LNCaP clone FGC (cell line): ENCODE measurements at regions not wholly inside any gene's neighbourhood (a gene's known extent, or its start where the extent isn't known, plus 50 kb on each side); places are given as distances from the start of the nearest gene placed in this dataset.

Source experiments
- DNase-seq: peaks from one replicate; pipeline ENCODE4 v3.0.0-alpha.2; 2011; ENCODE audit warnings: low read depth
- H3K4me3 ChIP-seq: 2 replicates; pipeline ENCODE4 v1.5.1; 2011; ENCODE audit warnings: mild to moderate bottlenecking, low read depth, low read length, control low read depth
- CTCF ChIP-seq: IDR thresholded peaks from 2 replicates; pipeline ENCODE4 v1.5.1; 2012; ENCODE audit warnings: mild to moderate bottlenecking; ENCODE audit not compliant: control insufficient read depth, insufficient read depth; ENCODE audit errors: extremely low read depth

GRCh38 chr16:5951486-5951885 is 853.9 kb upstream of the EEF2KMT start:
- TF ChIP-seq CTCF, result no peak
- no peak for DNase-seq
- H3K4me3 ChIP-seq, result no peak overlapping the region

- no peak overlapping the region for H3K4me3 ChIP-seq
- no peak for TF ChIP-seq CTCF
- DNase-seq, result no peak
Observed at GRCh38 chr16:5944971-5945370, 847.4 kb upstream of the EEF2KMT start.

- no peak for DNase-seq
- TF ChIP-seq CTCF, result no peak
- no peak overlapping the region for H3K4me3 ChIP-seq
Observed at GRCh38 chr16:5938607-5939006, 841.0 kb upstream of the EEF2KMT start.

- H3K4me3 ChIP-seq, result no peak overlapping the region
- no peak for TF ChIP-seq CTCF
- no peak for DNase-seq
Observed at GRCh38 chr16:5932906-5933305, 835.3 kb upstream of the EEF2KMT start.

- H3K4me3 ChIP-seq, result no peak overlapping the region
- no peak for TF ChIP-seq CTCF
- no peak for DNase-seq
Observed at GRCh38 chr16:5928476-5929065, 831.0 kb upstream of the EEF2KMT start.

GRCh38 chr16:5925850-5926249 is 828.3 kb upstream of the EEF2KMT start:
- no peak for DNase-seq
- TF ChIP-seq CTCF, result no peak
- no peak overlapping the region for H3K4me3 ChIP-seq

GRCh38 chr16:5922686-5923085 is 825.1 kb upstream of the EEF2KMT start:
- H3K4me3 ChIP-seq, result no peak overlapping the region
- no peak for TF ChIP-seq CTCF
- DNase-seq, result no peak
